GM19452 (cell line): ENCODE measurements at regions not wholly inside any gene's neighbourhood (a gene's known extent, or its start where the extent isn't known, plus 50 kb on each side); places are given as distances from the start of the nearest gene placed in this dataset.
A peak's percentile ranks its signal among the peaks of the same experiment; 100 is the strongest.

Experiments
- ATAC-seq: cut with Tn5 transposase; IDR thresholded peaks from one replicate; pipeline ENCODE4 v1.9.1; 2021; ENCODE audit not compliant: unreplicated experiment

DNA sequence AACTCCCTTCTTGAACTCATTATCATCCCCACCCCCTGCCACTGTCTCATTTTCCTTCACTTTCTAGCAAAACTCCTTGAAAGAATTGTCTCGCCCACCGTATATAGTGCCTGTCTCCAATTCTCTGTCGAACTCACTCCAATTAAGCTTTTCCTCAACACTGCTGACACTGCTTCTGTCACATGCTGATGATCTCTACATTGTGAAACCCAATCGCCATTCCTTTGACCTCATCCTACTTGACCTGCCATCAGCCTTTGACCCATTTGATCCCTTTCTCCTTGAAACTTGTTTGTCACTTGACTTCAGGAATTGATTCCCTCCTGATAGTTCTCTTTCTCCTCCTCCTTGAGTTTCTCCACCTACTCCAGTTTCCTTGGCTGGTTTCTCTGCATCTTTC, 54.8 kb downstream of the CCDC71L start:
- ATAC-seq, result no peak

DNA sequence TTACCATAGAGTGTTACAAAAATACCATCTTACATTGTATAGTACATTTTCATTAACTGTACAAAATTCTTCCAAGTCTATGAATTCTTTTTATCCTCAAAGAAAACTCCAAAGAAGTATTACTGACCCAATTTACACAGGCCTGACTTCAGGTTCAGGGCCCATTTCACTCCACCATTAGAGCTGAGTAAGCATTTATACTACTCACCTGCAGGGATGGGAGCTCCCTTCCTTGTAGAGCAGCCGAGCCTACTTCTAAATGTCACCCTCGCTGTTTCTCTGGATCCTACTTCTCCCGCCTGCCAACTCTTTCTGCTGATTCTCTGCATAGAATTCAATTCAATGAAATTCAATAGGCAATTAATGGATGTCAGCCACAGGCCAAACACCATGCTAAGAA, 56.0 kb downstream of the CCDC71L start:
- ATAC-seq, result no peak

DNA sequence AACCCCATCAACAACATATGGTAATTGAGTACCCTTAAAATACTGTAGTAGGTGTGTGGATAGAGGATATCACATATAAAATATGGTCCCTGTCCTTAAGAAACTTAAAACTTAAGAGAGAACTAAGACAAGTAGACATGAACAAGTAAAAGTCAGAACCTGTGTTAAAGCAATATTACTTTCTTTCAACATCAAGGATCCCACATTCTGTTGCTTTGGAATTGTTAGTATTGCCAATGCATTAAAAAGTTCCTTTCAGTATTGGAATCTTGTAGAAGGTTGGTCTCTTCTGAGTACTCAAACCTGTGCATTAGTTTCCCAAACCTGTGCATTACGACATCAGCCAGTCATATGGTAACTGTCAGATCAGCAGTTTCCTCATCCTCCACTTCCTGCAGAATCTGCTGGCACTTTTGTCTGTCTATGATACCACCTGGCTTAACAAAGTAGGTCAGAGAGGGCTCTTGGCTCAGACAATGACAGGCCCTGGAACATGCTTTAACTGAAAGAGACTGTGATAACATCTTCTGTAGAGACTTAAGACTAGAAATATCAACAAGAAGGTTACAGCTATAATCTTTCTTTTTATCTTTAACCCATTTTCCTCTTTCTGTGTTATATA, 56.5 kb downstream of the CCDC71L start:
- no peak for ATAC-seq

DNA sequence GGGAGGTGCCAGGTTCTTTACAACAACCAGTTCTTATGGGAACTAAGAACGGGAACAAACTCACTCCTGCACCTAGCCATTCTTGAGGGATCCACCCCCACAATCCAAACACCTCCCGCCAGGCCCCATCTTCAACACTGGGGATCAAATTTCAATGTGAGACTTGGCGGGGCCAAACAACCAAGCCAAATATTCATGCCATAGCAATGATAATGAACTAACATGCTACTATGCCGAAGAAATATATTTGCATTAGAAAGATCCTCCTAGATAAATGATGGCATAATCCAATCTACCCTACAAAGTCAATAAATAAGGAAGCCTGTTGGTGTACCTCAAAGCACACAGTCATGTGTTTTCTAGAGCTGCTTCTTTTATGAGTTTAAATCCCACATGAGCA, 57.6 kb downstream of the CCDC71L start:
- no peak for ATAC-seq

DNA sequence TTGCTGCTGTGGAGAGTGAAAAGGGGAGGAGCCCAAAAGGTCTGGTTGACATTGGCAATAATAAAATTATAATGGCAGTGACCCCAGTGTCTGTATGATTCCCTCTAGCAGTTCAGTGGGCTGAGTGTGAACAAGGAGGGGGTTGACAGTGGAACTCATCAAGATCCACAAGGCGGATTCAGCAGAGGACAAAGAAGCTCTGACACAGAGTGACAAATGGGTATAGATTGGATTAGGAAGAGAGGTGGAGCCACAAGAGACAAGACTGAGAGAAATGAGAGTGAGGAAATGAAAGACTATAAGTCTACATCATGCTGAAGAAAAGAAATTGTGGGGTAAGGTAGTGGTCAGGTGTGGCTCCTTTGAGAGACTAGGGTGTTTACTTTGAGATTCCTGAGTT, 58.9 kb downstream of the CCDC71L start:
- ATAC-seq, result no peak

DNA sequence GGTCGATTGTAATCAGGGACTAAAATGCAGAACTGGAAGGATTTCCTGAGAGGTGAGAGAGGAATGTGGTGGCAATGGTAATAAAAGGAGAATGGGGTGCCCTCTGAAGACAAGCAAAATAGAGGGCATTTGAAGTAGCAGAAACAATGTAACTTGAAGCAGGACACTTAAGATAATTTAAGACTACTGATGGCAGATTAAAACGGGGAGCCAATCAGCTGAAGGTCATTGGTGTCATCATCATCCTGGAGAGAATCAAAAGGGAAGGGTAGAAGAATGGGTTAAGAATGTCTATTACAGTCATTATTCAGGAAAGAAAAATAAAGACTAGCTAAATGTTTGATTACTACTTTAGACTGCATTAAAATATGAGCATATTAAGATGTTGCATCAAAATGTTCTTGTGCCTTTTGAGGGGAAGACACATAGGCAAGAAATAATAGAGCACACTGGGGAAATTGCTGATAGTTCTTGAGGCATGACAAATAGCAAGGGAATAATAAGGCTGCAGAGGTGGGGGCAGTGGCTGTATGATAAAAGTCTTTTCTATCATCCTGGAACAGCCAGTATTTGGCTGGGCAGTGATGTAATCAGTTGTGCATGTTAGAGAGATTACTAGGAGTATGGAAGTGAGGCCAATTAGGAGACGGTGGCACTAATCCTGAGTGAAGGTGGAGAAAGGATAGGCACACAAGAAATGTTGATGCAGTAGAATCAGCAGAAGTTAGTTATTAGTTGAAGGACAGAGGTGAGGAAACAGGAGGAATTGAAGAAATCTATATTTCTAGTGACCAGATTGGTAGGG, 60.2 kb downstream of the CCDC71L start:
- ATAC-seq, result no peak

DNA sequence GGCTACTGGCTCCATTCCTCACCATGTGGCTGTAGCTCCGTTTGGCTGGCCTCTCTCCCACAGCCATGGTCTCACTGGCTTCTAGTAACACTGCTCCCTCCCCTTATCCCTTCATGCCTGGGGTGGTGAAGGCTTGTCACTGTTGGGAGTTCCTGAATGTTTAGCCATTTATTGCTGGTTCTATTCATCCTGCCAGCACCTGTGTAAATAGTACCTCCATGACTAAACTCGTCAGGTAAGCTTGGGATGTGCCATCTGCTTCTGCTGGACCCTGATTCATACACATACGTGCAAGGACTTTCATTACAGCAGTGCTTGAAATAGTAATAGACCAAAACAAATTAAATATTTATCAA, 61.6 kb downstream of the CCDC71L start:
- ATAC-seq, result no peak

DNA sequence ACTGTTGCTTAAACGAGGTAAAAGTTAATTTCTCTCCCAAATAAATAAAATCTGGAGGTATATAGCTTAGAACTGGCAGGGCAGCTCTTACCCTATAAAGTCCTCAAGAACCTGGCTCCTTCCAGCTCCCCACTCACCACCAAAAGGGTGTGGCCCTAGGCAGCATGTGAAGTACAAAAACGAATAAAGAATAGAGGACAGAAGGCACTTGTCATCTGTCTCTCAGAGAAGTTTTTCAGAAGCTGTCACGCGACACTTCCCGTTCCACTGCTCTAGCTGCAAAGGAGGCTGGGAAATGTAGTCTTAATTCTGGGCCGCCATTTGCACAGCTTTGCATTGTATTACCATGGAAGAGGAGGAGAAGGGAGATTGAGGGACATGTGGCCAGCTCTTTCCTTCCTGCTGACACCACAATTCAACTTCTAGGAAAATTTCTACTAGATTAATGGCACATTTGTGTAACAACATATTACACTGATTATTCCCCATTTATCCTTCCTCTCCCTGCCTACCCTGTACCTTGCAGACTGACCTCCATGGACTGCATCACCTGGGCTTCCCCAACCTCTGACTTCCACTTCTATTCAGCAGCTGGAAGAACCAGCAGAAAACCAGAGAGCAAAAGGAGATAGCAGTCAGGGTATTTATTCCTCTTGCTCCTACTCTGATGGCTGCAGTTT, 62.2 kb downstream of the CCDC71L start:
- peak; percentile 98 for ATAC-seq

DNA sequence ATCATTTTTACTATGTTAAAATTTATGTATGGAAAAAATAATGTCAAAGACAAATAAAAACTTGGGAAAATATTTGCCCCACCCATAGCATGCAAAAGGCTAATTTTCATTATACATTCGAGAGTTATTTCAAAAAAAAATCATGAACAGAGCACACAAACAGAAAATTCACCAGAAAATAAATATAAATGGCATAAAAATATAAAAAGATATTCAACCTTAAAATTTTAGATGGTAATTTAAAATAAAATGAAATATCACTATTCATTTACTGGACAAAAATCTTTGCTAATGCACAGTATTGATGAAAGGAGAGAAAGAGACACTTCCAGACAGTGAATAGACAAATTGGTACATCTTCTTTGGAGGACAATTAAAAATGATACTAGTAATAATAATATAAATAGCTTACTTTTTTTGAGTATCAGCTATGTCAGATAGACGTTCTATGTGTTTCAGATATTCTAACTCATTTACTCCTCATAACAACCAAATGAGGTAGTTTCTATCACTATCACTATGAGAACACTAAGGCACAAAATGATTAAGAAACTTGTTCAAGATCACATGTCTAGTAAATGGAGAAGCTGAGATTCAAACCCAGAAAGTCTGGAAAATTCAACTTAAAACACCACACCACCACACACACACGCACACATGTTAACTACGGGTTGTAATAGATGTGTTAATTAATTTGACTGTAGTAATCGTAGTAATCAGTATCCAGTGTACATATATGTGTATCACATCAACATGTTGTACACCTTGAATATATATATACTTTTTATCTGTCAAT, 63.0 kb downstream of the CCDC71L start:
- ATAC-seq, result no peak

DNA sequence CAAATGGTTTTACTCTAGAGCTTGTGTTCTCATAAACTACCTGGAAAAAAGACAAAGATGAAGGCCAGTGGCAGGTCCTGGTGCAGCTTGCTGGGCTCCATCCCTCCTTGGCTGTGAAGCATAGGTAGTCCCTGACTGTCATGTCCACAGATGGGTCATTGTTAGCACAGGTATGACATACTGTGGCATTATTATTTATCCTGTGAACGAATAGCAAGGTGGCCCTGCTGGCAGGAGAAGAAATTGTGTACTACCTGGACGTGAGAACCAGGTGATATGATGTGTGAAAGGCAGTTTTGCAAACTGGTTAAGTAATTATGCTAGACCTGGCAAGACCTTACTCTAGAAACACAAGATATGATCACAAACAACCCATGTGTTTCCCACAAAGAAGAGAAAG, 63.9 kb downstream of the CCDC71L start:
- no peak for ATAC-seq

DNA sequence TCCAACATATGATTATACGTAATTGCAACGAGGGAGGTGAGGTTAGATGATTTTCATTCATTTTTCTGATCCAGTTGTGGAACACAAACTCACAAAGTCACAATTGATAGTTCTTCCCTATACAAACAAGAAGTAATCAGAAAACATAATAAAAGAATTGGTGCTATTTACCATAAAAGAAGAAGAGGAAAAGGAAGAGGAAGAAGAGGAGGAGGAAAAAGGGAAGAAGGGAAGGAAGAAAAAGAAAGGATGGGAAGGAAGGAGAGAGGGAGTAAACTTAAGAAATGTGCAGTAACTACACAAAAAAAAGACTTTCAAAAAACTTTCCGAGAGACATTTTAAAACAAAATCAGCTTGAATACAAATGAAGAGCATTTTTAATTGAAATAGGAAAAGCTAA, 65.0 kb downstream of the CCDC71L start:
- ATAC-seq, result no peak

DNA sequence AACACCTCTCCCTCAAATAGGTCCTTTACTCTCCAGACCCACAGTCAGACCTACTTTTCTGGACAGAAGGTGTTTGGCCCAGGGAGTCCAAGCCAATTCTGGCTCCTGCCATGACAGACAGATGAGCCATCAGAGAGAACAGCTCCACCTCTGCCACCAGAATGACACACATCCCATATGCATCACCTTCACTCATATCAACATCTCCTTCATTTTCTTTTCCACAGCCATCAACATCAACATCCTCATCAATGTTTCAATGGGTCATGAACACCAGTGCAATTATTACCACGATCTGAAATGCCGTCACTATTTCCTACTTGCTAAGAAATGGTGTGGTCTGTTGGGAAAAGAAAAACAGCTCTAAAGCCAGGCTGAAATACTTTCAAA, 67.9 kb downstream of the CCDC71L start:
- no peak for ATAC-seq

DNA sequence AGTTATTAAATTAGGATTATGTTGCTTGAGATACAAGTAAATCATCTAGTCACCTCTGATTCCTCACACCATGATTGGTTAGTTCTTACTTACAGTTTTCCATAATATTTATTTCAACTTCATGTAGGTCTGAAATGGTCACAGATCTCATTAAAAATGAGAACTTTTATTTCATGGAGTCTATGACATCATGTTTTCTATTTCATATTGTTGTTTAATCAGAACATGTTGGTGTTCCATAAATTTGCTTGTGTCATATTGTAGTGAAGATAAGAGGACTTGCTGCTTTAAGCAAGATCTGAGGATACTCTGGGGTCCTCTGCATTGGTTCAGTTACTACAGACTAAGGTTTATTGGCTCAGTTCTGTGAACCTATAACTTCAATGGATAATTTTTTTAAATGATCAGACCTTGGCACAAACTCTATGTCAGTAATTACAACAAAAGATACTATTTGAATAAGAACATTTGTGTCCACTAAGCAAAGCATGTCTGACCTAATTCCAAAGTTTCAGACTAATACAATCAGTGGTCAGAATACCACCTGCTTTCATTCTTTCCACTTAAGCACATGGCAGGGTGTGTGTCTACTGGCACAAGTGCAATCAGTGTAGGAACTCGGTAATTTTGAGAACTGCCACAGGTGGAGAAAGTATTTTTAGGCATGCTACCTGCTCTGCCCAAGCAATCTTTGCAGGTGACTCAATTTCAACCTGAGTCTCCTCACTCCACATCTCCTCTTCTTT, 68.5 kb downstream of the CCDC71L start:
- no peak for ATAC-seq

DNA sequence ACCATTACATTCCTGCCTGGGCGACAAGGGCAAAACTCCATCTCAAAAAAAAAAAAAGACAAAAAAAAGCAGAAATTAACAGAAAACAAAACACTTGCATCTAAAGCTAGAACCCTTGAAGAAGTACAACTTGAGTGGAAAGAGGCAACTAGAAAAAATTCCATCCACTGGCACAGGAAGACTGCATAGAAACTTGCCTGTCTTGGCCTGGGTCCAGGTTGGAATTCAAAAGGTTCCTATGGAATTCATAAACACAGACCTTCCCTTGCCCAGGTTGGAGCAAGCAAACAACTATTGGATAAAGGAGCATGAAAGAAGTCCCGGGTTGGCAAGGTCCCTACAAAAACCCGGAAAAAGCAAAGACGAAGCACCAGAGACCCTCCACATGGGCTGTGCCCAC, 69.8 kb downstream of the CCDC71L start:
- ATAC-seq, result no peak

DNA sequence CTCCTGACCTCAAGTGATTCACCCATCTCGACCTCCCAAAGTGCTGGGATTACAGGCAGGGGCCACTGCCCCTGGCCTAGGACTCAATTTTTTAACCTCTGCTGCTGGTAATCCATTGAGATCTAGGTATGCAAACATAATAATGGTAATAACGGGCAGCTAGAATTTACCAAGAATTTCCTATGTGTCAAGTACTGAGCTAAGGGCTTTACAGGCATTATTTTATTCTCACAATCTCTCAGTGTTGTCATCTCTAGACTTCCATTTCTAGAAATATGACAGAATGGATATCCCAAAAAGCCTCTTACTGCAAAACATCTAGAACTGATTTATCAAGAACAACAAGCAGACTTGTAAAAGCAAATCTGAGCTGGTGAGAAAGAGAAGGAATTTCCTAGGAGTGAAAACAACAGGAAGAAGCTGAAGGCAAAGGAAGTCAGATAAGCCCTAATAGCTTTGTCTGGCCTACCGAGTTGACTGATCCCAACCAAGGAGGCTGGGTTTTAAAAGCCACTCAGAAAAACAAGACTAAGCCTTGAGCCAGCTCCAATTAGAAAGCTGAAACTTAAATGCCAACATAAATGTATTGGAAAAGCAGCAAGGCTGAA, 70.6 kb downstream of the CCDC71L start:
- no peak for ATAC-seq

DNA sequence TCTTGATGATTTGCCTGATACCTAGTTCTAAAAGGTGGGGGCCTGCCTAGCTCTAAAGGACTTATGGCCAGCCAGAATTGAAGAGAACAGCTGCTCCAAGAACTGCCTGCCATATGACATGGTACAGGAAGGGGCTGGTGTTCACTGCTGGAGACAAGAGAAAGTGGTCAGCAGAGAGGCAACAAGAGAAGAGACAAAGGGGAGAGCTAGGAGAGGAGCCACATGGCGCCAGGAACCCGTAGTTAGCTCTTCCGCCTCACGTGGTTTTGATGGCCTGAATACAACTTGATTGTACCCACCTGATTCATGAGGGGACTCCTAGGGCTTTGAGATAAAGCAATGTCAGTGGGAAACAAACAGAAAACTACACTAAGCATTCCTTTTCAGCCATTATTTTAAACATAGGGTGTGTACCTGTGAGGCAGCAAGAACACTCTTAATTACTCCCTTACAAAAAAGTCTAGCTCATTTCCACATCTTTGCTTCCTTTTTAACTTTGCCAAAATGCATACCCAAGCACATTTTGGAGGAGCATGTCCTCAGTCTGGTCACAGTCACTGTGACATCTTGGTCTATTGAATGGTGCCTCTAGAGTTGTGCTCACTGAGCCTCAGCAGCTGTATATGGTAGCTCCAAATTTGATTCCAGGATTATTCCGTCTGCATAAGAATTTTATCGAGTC, 71.6 kb downstream of the CCDC71L start:
- no peak for ATAC-seq

DNA sequence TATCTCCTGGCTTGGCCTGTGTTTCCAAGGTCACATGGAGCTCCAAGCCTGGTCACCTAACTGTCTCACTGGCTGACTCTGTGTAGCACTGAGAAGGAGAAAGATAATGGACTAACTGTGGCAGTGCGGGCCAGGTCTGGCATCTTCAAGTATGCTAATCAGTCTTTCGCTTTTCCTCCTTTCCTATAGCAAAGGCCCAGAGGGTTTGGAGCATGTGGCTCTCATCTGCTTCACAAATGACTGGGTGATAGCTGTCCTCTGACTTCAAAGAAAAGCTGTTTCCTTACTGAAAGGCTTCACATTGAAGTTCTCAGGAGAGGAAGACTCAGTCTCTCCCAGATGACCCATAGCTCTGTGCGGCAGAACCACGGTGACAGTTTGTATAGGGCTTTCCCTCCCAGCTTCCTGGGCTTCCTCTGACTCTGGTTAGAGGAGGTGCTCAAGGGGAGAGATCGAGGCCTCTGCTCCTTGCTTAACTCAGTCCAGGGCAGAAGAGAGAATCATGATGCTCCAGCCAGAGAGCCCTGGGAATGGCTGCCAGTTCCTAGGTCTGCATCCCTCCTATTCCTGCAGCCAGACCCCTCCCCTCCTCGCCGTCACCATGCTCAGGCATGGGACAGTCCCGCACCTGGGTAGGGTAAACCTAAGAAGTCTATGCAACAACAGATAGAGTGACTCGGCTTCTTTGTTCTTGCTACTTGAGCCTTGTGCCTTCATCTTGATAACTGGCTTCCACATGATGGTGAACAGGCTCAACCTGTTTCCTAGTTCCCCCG, 72.3 kb downstream of the CCDC71L start:
- no peak for ATAC-seq

DNA sequence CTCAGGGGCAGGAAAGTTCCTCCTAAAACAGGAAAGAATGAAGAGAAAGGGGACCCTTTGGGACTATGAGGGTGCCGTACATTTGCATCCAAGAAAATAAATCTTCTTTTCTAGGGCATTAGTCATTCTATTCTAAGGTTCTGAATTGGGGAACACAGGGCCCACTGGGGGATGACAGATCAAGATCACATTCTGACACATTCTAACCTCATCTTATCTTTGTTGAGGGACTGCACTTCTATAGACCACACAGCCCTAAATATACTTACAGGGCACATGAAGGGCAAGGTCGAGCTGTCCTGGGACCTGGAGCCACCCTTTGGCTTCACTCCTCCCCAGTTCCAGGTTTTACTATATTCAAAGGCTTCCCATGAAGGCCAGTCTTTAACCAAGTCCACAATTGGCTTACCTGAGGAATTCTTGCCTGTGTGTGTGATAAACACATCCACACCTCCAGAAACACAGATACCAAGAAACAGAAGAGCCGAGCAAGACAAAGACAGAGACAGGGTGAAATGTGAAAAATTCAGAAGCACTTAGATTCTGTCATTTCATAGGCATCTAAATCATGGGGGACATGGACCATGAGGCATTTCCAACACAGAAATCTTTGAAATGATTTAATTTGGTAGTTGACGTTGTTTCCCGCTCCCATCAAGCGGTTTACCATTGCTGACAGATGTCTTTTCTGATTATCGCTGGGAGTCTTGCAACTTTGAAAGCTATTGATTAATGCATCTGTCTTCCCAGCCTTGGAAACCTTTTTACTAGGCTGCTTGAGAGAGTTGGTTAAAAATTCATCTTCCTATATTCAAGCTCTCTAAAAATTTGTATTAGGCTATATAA, 75.8 kb downstream of the CCDC71L start:
- no peak for ATAC-seq
